GM12873 (cell line): ENCODE measurements at regions not wholly inside any gene's neighbourhood (a gene's known extent, or its start where the extent isn't known, plus 50 kb on each side); places are given as distances from the start of the nearest gene placed in this dataset.

Experiments used
- CTCF ChIP-seq: IDR thresholded peaks from 2 replicates; pipeline ENCODE4 v1.5.1; 2012; ENCODE audit warnings: low read depth, mild to moderate bottlenecking, moderate library complexity, low read length, control low read depth; ENCODE audit not compliant: insufficient read depth; ENCODE audit errors: missing control alignments

GRCh38 chr1:165025805-165026204 lies 330.7 kb downstream of the LMX1A start:
- TF ChIP-seq CTCF = no peak

GRCh38 chr1:165014753-165015152 lies 341.8 kb downstream of the LMX1A start:
- TF ChIP-seq CTCF = no peak

- no peak for TF ChIP-seq CTCF
Observed at GRCh38 chr1:165011991-165012531, 344.5 kb downstream of the LMX1A start.

- TF ChIP-seq CTCF = no peak
Observed at GRCh38 chr1:165011186-165011585, 345.3 kb downstream of the LMX1A start.

GRCh38 chr1:165010418-165011070 lies 346.0 kb downstream of the LMX1A start:
- TF ChIP-seq CTCF = no peak

GRCh38 chr1:165006831-165007230 lies 349.7 kb downstream of the LMX1A start:
- TF ChIP-seq CTCF = no peak

- TF ChIP-seq CTCF = no peak
Observed at GRCh38 chr1:164999146-164999545, 357.4 kb downstream of the LMX1A start.
